GM18907 (cell line): ENCODE measurements at regions not wholly inside any gene's neighbourhood (a gene's known extent, or its start where the extent isn't known, plus 50 kb on each side); places are given as distances from the start of the nearest gene placed in this dataset.

Experiments
- ATAC-seq: cut with Tn5 transposase; IDR thresholded peaks from one replicate; pipeline ENCODE4 v1.9.1; 2021; ENCODE audit warnings: mild to moderate bottlenecking, moderate library complexity; ENCODE audit not compliant: unreplicated experiment

DNA sequence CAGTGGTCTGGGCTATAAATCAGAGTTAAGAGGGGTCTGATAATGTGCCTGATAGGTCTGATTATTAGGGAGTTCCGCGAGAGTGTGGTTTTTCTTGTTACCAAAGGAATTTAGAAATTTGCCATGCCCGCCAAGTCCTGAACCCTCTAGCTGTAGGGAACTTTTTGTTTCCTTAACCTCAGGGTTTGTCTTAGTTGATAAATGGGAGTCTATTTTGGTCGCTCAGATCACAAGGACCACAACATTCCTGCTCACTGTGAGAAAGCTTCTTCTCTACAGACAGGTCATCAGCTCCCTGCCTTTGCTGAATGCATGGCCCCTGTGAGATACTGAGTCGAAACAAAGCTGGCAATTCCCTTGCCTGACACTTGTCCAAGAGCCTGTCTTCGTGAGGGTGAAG, 497.8 kb downstream of the HS3ST4 start:
- no peak for ATAC-seq

DNA sequence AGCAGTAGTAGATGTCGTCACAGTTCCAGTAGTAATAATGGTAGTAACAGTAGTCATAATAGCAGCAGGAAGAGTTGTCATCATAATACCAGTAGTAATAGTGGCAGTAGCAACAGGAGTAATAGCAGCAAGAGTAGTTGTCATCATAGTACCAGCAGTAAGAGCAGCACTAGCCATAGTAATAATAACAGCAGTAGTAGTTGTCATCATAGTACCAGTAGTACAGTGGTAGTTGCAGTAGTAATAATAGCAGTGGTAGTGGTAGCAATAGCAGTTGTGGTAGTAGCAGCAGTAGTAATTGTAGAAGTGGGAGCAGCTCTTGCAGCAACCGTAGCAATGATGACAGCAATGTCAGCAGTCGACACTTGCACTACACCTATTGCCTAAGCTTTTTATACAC, 502.8 kb downstream of the HS3ST4 start:
- ATAC-seq, result no peak

DNA sequence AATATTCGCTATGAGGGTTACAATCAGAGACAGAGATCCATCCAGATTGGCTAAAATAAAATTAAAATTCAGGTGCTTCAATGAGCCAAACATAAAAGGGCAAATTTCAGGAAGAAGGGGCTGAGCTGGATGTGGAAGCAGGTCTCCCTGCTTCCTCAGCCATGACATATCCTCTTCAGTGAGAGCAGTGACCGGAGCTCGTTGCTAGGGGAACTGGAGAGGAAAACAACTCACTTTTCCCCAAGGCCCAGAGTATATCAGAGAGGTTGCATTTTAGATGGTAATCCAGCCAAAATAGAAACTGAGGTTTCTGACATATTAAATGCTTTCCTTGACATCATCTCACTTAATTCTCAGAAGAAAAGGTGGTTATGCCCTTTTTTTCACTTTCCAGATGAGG, 503.5 kb downstream of the HS3ST4 start:
- no peak for ATAC-seq

DNA sequence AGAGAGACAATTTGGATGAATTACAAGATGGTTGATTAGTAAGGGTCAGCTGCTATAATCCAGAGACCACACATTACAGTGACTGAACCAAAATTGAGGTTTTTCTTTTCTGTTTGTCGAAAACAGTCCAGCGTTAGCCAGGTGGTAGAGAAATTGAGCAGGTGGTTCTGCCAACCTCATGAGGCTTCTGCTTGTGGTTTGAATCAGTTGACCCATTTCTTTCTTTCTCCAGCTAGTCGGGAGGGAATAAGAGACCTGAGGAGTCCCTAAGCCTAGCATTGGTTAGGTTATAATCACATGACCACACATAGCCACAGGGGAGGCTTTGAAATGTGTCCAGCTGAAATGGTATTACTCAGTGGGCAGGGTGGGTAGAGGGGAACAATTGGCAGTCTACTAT, 504.6 kb downstream of the HS3ST4 start:
- no peak for ATAC-seq

DNA sequence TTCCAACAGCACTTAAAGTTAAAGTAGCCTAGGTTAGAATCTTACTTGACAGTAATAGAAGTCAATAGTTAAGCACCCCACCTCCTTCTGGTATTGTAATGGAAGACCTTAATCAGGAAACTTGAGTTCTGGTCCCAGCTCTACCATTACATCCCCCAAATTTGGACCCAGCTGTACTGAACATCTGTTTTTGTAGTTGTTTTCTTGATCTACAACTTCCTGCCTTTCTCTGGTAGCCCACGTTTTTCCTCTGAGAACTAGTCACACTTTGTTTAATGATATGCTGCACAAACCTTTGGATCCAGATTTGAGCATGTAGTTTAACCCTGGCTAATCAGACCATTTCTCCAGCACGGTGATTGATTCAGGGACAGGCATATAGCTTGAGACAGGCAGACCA, 505.0 kb downstream of the HS3ST4 start:
- ATAC-seq, result no peak

DNA sequence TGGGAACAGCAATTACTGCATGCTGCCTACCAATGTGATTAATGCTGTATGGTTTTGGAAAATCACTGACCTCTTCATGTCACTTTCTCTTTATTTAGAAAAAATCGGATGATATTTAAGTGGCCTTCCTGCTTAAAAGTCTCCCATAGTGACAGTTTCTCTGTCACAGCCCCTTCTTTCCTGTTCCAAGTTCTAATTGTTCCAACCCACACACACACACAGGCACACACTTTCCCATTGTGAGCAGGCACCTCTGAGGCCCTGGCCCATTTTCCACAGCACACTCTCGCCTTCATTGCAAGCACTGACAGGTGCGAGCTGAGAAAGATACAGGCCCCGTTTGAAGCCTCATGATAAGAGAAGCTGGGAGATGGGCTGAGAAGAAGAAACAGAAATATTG, 505.9 kb downstream of the HS3ST4 start:
- no peak for ATAC-seq

DNA sequence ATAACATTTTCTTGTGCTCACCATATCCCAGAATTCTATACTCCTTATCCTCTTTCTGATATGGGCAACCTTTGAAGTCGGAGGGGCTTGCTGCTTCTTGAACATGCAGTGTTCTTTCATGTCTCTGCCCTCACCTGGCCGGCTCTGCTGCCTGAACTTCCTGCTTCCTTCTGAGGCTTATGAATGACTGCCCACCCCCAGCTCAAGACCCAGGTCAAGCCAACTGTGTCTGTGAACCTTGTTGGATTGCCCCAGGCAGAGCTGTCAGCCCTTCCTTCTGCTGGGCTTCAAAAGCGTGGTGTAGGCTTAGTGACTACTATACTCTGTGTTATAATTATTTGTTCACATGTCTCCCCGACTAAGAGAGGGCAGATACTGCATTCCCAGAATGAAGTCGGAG, 506.5 kb downstream of the HS3ST4 start:
- no peak for ATAC-seq

DNA sequence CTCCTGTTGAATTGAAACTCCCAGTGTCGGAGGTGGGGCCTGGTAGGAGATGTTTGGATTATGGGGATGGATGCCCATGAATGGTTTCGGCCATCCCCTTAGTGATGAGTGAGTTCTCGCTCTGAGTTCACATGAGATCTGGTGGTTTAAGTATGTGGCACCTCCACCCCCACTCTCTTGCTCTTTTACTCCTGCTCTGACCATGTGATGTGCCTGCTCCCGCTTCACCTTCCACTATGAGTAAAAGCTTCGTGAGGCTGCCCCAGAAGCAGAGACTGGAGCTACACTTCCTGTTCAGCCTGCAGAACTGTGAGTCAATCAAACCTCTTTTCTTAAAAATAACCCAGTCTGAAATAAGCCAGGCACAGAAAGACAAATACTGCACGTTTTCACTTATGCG, 512.4 kb downstream of the HS3ST4 start:
- ATAC-seq, result no peak

DNA sequence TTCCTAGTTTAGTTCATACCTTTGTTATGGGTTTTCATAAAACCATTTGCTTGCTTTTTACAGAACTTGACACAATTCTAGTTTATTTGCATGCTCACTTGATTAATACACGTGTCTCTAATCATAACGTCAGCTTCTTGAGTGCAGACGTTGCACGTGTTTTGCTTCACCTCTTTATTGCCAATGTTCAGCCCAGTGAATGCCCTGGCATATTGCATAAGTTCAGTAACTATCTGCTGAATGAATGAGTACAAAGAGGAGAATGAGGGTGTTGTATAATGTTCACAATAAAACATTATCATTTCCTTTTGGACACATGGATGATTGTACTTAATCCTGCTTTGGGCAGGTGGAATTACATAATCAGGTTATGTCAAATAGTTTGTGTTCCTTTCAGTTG, 519.8 kb downstream of the HS3ST4 start:
- no peak for ATAC-seq

DNA sequence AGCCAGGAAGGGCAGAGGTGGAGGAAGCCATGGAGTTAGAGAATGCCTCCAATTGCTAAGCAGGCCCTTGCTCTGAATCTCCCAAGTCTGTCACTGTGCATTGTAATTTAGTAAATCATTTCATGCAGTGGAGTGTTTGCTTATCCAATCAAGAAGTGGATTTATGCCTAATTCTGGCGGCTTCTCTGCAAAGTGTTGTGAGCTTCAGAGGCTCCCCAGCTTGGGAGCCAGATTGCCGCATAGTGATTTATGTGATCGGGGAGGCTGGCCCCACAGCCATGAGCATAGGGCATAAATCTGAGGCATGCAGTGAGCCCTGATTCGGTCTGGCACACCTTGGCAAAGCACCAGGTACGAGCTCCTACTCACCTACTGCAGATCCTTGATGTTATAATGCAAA, 520.8 kb downstream of the HS3ST4 start:
- ATAC-seq, result no peak

DNA sequence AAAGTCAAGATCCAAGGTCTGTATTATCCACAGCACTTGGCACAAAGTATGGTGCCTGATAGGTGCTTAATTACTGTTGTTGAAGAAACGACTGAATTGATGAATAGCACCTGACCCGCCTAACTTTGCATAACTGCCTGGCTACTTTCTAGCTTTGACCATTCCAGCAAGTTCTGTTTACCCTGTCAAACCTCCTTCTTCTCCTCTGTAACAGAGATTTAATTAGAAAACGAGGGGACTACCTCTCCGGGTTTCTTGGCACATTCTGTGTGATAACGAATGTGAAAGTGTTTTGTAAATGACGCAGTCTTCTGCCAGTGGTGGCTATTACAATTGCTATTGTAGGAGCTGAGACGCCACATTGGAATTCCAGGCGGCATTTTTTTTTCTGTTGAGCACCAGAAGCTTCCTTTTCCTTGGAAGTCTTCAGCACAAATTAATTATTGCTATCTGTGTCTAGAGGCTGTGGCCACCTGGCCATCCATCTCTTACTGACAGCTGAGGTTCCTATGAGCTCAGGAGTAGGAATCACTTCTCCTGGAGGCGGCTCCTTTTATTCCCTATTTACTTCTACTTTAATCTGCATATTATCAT, 522.9 kb downstream of the HS3ST4 start:
- no peak for ATAC-seq

DNA sequence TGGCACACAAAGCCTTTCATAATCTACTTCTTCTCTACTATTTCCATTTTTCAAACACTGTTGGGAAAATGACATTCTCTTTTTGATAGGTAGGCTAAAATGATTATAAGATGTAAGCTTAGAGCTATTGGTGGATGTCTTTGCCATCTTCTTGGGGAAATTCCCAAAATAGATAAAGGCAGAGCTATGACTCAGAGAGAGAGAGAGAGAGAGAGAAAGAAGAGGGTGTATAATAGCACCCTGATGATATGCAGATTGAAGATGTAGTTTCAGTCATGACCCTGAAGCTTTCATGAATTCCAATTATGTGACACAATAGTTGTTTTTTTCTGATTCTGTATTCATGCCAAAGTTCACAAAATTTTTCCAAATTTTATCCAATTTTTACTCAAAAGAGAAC, 529.1 kb downstream of the HS3ST4 start:
- no peak for ATAC-seq

DNA sequence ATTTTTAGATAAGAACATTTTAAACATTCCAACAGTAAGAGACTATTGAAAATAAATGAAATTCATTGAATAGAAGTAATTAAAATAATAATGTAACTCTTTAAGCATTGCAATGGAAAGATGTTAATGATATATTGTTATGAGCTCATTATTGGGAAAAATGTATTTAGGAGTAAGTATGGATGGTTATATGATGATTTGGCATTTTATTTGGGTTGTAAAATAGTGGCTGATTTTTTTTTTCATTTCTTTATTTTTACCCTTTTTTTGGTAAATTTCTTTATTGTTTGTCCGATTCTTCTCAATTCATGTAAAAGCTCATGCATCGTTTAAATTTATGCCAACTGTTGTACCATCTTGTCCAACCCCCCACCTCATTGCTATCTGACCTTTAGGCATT, 539.9 kb downstream of the HS3ST4 start:
- ATAC-seq, result no peak

DNA sequence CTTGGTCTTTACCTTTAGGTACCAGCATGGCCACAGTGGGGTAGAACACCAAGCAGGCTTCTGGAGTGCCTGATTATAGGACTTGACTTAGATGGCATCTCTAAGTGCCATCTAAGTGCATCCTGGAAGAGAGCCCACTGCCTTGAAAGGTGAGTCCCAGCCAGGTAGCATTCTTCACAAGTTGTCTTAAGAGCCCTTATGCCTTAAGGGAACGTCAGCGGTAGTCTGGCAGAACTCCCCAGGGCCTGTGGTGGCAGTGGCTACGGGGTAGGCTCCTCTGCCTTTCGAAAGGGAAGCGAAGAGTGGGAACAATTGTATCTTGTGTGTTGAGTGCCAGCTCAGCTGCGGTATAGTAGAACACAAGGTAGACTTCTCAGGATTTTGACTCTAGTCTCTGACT, 549.0 kb downstream of the HS3ST4 start:
- ATAC-seq, result no peak

DNA sequence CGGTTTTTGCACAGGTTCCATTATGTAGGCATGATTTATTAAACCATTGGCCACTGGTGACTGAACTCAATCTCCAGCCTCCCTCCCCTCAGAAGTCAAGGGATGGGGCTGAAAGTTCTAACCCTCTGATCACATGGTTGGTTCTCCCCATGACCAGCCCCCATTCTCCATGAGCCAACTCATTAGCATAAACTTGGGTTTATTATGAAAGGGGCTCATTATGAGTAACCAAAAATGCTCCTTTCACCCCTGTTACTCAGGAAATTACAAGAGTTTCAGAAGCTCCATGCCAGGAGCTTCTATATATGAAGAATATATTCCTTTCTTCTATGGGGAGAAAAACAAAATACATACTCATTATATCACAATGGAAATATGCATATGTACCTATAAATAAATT, 555.3 kb downstream of the HS3ST4 start:
- ATAC-seq, result no peak

DNA sequence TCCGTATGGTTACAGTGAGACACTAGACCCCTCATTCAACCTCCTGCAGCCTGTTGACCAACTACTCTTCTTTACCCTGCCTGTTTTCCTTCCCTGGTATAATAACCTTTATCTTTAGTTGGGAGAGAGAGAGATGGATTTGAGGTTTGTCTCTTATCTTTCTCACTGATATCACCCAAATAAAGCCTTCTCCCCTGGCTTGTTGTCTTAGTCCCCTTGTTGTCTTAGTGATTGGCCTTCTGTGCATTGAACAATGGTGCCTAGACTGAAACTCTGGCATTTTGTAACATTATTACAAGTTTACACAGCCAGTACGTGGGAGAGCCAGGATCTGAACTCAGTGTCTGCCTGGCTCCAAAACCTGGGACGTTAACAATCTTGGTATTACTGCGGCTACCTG, 560.8 kb downstream of the HS3ST4 start:
- no peak for ATAC-seq

DNA sequence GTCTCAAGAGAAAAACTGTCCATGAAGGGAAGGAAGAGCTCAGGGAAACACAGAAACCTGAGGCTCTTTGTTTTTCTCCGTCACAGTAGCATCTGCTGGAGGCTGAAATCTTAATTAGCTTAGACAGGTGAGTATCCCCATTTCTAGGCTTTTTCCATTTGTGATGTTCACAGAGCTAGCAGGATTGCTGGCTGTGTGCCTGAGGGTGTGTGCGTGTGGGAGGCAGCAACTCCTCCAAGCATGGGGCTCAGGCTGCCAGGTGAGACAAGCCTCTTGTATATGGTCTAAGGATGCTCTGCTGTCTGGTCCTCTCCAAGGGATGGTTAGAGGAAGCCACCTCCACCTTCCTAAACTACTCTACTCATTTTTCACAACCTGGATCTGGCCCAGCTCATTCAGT, 569.9 kb downstream of the HS3ST4 start:
- ATAC-seq, result no peak

DNA sequence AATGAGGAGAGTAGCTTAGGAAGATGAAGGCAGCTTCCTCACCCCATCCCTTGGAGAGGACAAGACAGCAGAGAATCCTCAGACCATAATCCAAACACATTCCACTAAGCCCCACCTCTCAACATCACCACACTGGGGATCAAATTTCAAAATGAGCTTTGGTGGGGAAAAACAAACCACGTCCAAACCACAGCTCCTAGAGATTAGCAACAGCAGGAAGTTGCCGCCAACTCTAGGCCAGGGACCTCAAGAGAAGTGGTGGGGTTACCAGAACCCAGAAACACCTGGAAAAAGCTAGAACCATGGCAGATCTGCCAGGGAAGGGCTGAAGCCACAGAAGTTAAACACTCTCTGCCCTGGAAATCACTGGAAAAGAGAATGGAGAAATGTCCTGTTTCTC, 571.6 kb downstream of the HS3ST4 start:
- ATAC-seq, result no peak

DNA sequence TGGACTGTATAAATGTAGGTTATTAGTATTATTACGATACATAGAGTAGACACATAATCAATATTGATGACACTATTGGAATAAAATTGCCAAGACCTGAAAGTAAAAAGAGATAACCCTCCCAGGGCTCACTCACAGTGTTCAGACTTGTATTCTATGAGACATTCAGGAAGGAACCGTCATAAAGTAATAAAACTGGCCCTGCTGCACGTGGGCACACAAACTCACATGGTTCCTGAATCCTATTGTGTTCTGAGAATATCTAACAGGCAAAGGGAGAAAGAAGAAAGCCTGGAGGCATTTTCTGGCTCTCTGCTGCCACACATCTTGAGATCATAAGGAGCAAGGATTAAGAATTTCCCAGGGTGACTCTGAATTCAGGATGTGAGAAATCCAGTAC, 575.9 kb downstream of the HS3ST4 start:
- no peak for ATAC-seq

DNA sequence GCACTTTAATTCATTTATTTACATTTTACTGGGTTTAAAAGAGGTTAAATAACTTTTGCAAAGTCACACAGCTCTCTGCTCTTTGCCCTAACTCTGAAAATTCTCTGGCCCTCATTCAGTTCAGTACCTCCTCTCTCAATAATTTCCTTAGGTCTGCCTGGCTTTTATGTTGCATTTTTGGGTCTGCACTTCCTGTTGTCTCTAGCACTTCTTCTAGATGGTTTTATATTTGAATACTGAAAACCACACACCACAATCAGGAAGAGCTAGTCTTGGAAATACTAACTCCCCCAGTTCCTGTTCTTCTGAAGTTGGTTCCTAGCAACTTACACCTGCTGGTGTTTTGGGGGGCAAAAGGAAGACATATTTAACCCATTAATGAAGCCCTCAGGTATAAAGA, 577.9 kb downstream of the HS3ST4 start:
- no peak for ATAC-seq

DNA sequence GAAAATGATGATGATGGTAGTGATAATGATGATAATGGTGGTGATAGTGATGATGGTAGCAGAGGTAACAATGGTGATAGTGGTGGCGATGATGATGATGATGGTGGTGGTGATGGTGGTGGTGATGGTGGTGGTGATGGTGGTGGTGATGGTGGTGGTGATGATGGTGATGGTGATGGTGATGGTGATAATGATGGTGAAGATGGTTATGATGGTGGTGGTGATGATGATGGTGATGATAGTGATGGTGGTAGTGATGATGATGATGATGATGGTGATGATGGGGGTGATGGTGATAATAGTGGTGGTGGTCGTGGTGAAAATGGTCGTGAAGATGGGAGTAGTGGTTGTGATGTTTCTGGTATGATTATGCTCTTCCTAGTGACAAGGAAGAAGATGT, 581.8 kb downstream of the HS3ST4 start:
- no peak for ATAC-seq

DNA sequence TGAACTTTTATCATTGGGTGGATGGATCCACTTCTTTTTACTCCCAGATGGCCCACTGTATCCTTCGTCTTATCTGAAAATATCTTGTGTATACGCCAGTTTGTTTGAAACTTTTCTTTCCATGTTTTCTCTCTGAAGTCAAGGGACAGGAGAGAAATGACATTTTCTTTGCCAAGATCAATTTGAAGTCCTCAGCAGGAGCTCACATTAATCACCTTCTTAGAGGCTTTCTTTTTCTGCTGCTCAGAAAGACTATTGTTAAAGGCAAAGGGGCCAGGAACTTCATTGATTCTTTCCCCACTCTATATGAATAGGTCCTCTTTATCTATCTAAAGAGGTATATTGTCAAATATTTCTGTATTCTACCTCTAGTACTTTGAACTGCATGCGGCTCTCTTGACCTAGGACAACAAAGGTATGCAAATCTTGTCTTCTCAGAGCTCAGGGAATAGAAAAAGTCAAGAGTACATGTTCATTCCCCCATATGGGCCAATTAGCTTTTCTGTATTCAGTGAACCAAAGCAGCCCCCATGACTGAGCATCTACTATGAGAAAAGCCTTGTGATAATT, 583.3 kb downstream of the HS3ST4 start:
- ATAC-seq, result no peak

DNA sequence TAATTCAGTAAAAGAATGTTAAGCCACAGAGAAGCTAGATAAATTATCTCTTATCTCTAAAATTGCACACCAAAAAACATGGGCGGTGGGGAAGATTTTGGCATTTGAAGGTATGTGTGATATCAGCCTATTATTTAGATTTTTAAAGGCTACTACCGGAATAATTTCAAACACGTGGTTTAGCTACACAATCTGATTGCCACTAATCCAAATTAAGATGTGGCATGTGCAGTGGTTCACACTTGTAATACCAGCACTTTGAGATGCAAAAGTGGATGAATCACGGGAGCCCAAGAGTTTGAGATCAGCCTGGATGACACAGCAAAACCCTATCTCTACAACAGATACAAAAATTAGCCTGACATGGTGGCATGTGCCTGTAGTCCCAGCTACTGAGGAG, 584.5 kb downstream of the HS3ST4 start:
- ATAC-seq, result no peak
